ENCODE measurements at regions not wholly inside any gene's neighbourhood (a gene's known extent, or its start where the extent isn't known, plus 50 kb on each side); places are given as distances from the start of the nearest gene placed in this dataset.

DNA sequence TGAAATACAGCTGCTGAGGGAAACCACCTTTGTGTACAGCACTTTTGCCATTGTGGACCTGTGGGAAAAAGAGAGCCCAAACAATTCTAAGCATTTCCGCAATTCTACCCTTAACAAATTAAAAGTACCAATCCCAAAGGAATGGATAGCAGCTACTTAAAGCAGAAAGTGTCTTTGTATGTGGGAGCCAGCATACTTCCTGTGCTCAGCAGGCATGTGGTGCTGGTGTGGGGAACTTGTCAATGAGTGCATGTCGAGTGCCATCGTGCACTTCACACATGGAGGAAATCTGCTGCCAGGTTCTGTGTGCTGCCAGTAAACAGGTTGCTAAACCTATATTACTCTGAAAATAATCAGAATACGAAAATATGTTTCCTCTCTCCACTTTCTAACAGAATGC, 399.0 kb downstream of the LRRC70 start:
- TF ChIP-seq, protein P1, sequence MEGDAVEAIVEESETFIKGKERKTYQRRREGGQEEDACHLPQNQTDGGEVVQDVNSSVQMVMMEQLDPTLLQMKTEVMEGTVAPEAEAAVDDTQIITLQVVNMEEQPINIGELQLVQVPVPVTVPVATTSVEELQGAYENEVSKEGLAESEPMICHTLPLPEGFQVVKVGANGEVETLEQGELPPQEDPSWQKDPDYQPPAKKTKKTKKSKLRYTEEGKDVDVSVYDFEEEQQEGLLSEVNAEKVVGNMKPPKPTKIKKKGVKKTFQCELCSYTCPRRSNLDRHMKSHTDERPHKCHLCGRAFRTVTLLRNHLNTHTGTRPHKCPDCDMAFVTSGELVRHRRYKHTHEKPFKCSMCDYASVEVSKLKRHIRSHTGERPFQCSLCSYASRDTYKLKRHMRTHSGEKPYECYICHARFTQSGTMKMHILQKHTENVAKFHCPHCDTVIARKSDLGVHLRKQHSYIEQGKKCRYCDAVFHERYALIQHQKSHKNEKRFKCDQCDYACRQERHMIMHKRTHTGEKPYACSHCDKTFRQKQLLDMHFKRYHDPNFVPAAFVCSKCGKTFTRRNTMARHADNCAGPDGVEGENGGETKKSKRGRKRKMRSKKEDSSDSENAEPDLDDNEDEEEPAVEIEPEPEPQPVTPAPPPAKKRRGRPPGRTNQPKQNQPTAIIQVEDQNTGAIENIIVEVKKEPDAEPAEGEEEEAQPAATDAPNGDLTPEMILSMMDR (conservative IDR thresholded peaks at IDR 0.05; ENCODE audit: low read length), result no peak

DNA sequence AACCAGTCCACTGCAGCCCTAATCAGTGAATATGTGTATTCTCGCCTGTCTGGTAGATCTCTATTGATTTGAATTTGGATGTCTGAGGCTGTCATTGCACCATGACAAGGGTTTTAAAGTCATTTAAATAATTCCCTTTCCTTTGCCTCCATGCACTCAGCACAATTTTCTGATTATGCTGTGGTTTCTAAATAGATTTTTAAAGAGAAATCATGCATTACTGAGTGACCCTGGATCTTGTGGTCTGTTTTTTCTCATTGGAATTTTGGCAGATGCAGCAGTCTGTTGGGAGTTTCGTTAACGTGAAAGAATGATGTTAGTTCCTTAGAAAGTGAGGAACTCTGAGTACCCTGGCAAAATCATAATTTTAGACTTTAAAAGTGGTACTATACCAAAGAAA, 396.0 kb downstream of the LRRC70 start:
- no peak for DNase-seq (ENCODE audit: low read depth)
- H3K4me3 ChIP-seq (ENCODE audit: low read length), result no peak overlapping the region
- TF ChIP-seq, protein P1 (conservative IDR thresholded peaks at IDR 0.05; ENCODE audit: low read length), result no peak

More for the DNA sequence above, 399.0 kb downstream of the LRRC70 start:
- no peak for DNase-seq (ENCODE audit: low read depth)
- H3K4me3 ChIP-seq (ENCODE audit: low read length), result no peak overlapping the region

DNA sequence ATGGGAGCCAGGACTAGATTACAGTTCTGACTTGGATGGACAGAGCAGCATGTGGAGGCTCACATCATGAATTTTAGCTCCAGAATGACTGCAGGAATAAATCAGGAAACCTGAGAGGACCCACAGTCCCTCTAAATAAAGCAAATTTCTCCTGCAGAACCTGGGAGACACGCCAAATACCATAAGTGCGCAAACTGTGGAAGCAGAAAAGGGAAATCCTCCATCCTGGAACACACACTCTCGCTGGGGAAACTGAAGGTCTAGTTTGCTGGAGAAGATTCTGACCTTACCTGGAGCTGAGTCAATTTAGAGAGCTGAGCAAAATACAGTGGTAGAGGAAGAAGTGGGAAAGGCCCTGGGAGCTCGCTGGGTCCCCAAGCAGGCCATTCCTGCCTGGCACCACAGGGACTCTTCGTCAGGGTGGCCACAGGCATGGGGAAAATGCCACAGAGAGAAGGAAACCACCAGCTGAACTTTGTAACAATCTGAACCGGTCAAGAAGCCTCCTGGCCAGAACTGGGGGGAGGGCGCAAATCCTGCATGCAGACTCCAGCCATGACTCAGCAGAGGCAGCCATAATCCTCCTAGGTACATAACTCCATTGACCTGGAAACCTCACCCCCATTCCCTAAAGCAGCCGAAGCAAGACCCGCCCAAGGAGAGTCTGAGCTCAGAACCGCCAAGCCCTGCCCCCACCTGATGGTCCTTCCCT, 390.9 kb downstream of the LRRC70 start:
- no peak overlapping the region for H3K4me3 ChIP-seq (ENCODE audit: low read length)
- no peak for DNase-seq (ENCODE audit: low read depth)
- TF ChIP-seq, protein P1 (conservative IDR thresholded peaks at IDR 0.05; ENCODE audit: low read length), result no peak

DNA sequence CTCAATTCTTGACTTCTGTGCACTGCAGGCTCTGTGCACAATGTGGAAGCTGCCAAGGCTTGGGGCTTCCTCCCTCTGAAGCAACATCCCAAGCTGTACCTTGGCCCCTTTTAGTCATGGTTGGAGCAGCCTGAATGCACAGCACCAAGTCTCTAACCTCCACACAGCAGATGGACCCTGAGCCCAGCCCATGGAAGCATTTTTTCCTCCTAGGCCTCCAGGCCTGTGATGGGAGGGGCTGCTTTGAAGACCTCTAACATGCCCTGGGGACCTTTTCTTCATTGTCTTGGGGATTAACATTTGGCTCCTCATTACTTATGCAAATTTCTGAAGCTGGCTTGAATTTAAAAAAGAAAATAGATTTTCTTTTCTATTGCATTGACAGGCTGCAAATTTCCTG, 385.8 kb downstream of the LRRC70 start:
- TF ChIP-seq, protein P1 (conservative IDR thresholded peaks at IDR 0.05; ENCODE audit: low read length), result no peak
- no peak overlapping the region for H3K4me3 ChIP-seq (ENCODE audit: low read length)

DNA sequence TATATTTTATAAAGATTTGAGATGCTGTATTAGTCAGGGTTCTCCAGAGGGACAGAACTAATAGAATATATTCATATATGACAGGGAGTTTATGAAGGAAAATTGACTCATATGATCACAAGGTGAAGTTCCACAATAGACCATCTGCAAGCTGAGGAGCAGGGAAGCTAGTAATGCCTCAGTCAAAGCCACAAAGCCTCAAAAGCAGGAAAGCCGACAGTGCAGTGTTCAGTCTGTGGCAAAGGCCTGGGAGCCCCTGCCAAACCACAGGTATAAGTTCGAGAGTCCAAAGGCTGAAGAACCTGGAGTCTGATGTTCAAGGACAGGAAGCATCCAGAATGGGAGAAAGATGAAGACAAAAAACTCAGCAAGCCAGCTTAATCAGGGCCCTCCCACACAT, 382.2 kb downstream of the LRRC70 start:
- DNase-seq (ENCODE audit: low read depth), result no peak
- no peak overlapping the region for H3K4me3 ChIP-seq (ENCODE audit: low read length)
- TF ChIP-seq, protein P1 (conservative IDR thresholded peaks at IDR 0.05; ENCODE audit: low read length), result no peak

More for the DNA sequence above, 385.8 kb downstream of the LRRC70 start:
- DNase-seq (ENCODE audit: low read depth), result no peak

DNA sequence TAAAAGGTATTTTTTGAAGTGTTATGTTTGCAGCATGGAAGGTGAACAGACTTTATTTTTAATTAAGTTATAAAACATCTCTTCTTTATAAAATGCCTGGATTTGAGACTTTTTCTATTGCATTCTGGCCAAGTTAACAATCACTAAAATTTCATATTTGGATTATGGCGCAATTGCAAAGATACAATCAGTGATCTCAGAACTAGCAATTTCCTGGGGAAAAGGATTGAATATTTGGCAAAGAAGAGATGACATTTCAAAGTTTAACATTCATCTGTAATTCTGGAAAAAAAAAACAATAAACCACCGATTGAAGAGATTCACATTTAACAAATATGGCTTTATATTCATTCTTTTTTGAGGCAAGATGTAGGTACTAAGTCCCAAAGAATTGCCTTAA, 378.0 kb downstream of the LRRC70 start:
- TF ChIP-seq, protein P1 (conservative IDR thresholded peaks at IDR 0.05; ENCODE audit: low read length), result no peak
- no peak for DNase-seq (ENCODE audit: low read depth)
- no peak overlapping the region for H3K4me3 ChIP-seq (ENCODE audit: low read length)

DNA sequence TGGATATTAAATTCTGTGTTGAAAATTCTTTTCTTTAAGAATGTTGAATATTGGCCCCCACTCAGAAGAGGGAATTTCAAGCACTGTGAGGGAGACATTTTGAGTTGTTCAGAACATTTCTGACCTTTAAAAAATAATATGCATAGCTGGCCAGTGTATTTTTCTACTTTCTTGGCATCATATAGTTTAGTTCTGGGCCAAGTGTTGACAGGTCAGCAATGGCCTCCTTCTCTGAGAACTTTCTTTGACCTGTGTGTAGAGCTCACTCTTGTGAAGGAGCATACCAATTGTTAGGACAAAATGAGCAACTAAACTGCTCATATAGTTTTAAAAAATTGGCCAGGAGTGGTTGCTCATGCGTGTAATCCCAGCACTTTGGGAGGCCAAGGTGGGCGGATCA, 376.0 kb downstream of the LRRC70 start:
- no peak overlapping the region for H3K4me3 ChIP-seq (ENCODE audit: low read length)
- TF ChIP-seq, protein P1 (conservative IDR thresholded peaks at IDR 0.05; ENCODE audit: low read length), result no peak
- no peak for DNase-seq (ENCODE audit: low read depth)

All from AG10803 (cell line).